ENCODE measurements at regions not wholly inside any gene's neighbourhood (a gene's known extent, or its start where the extent isn't known, plus 50 kb on each side); places are given as distances from the start of the nearest gene placed in this dataset.

DNA sequence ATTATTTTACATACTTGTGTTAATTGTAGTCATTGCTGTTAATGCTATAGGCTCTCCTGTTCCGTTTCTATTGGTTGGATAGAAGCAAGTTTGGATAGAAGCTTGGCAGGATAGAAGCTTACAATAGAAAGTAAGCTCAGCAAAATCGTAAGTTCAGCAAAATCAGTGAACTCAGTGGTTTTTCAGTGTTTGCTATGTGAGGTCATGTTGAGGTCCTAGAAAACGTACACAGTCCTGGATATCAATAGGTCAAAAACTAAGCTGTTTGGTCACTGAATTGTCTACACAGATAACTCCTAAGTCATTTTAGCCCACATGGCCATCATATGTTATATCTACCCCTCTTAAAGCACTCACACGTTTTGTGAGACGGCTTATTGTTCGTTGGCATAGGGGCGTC, 299.4 kb downstream of the MAN2A1 start:
- H3K36me3 ChIP-seq (ENCODE audit: insufficient read depth in 1 of 2, low read depth in 1 of 2), result no peaks in the 10 kb centered on the region
- H3K4me3 ChIP-seq, result no peak overlapping the region
- intact Hi-C loops (cut with DNase I), result no loop called here
- 93 to 96% (median 94%) methylated on average over 7 of the region's 7 CpGs for WGBS, 3 donors
- no peak for ATAC-seq
- H3K27ac ChIP-seq, result no peak overlapping the region
- H3K27me3 ChIP-seq (ENCODE audit: insufficient read depth in 3 of 3, low read length in 2 of 3), result no peaks in the 10 kb centered on the region
- no peak for DNase-seq
- H3K9me3 ChIP-seq, result no peaks in the 10 kb centered on the region
- H3K4me1 ChIP-seq, result peaks cover 11% of the 10 kb centered on the region
- TF ChIP-seq, protein P1, sequence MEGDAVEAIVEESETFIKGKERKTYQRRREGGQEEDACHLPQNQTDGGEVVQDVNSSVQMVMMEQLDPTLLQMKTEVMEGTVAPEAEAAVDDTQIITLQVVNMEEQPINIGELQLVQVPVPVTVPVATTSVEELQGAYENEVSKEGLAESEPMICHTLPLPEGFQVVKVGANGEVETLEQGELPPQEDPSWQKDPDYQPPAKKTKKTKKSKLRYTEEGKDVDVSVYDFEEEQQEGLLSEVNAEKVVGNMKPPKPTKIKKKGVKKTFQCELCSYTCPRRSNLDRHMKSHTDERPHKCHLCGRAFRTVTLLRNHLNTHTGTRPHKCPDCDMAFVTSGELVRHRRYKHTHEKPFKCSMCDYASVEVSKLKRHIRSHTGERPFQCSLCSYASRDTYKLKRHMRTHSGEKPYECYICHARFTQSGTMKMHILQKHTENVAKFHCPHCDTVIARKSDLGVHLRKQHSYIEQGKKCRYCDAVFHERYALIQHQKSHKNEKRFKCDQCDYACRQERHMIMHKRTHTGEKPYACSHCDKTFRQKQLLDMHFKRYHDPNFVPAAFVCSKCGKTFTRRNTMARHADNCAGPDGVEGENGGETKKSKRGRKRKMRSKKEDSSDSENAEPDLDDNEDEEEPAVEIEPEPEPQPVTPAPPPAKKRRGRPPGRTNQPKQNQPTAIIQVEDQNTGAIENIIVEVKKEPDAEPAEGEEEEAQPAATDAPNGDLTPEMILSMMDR (IDR thresholded peaks at IDR 0.05), result no peak

DNA sequence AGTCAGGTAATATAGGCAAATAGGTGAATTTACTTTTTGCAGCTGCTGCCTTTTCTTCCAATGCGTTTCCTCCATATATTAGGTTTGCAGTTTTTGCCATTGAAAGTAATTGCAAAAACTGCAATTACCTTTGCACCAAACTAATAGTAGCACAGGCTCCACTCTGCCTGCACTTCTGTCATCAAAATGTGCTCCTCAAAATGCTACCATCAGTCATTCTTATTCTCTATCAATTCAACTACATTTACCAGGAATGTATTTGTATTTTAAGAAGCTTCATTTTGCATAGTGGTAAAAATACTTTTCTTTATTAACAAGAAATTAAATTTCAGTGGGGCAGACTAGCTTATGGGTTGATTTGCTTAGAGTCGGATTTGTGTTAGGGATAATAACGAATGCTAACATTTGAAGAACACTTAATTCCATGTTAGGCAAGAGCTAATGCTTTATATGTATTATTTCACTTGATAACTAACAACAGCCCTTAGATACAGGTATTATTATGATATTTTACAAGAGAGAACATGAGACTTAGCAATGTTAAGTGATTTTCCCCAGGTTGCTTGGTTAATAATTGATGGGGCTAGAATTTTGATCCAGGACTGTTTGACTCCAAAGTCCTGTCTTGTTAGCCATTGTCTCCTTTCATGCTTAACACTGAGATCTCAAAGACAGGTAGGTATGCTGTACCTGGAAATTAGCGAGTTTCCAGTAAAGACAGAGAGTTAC, 300.4 kb downstream of the MAN2A1 start:
- ATAC-seq, result no peak
- Histone ChIP-seq H3K4me1 (peaks cover 11% of the 10 kb centered on the region), H3K27me3 (ENCODE audit: insufficient read depth in 3 of 3, low read length in 2 of 3) (no peaks in the 10 kb centered on the region), H3K4me3 (no peak overlapping the region), H3K27ac (no peak overlapping the region), H3K9me3 (no peaks in the 10 kb centered on the region), H3K36me3 (ENCODE audit: insufficient read depth in 1 of 2, low read depth in 1 of 2) (no peaks in the 10 kb centered on the region)
- DNase-seq, result no peak
- intact Hi-C loops (cut with DNase I), result no loop called here
- WGBS, 3 donors, result 89 to 99% (median 92%) methylated on average over 4 of the region's 4 CpGs
- TF ChIP-seq, protein P1 (IDR thresholded peaks at IDR 0.05), result no peak

DNA sequence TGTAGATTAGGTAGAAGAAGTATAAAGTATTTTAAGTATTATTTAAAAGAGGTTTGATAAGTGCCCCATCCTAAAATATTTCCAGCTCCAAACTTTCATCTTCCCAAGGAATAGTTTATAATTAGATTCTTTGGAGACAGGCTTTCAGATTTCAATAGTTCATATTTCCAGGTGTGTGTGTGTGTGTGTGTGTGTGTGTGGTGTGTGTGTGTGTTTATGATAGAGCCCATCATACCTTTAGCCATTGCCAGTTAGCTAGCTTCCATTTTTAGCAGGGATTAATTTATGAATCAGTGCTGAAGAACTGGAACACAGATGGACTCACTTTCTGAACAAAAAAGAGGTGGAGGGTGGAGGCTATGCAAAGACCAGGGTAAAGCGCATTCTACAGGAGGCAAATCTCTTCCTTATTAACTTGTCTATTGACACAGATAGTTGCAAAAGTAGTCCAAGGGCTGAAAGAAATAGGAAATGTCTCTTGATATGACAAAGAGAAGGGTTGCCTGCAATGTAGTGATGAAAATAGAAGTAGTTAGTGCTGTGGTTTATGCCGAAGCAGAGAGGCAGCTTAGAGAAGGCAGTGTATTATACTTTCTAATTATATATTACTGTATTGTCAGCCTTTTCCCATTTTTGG, 301.1 kb downstream of the MAN2A1 start:
- Histone ChIP-seq H3K4me1 (peaks cover 11% of the 10 kb centered on the region), H3K9me3 (no peaks in the 10 kb centered on the region), H3K27ac (no peak overlapping the region), H3K4me3 (no peak overlapping the region), H3K36me3 (ENCODE audit: insufficient read depth in 1 of 2, low read depth in 1 of 2) (no peaks in the 10 kb centered on the region), H3K27me3 (ENCODE audit: insufficient read depth in 3 of 3, low read length in 2 of 3) (no peaks in the 10 kb centered on the region)
- ATAC-seq (peak in 1 of 4 donors; percentile 51), DNase-seq (no peak)
- TF ChIP-seq, protein P1 (IDR thresholded peaks at IDR 0.05), result no peak
- intact Hi-C loops (cut with DNase I), result no loop called here
- 78 to 92% (median 79%) methylated on average over 2 of the region's 2 CpGs for WGBS, 3 donors

DNA sequence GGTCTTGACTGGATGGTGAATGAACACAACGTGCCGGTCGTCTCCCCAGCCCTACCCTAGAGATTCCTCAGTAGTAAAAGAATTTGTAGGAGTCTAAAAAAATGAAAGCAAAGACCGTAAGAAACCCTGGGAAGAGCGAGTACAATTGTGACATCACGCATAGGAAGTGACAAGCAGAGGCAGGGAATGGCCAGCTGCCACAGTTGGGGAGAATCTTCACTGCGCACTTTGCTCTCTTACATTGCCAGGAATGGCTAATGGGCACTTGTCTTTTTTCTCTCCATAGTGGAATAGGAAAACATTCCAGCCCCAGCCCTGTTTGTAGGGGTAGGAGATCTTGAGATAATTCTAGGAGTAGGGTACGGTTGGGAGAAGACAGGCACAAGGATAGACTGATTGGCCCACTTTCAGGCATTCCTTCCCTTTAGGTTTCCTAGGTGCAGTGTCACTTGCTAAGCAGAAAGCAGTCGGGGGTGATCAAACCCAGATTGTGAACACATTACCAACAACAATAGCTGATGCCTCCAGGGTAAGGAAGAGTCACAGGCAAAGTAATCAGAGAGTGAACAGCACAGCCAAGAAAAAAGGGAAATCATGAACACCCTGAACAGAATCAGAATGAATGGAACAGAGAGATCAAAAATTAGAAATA, 302.7 kb downstream of the MAN2A1 start:
- DNase-seq (no peak), ATAC-seq (no peak)
- Histone ChIP-seq H3K27me3 (ENCODE audit: insufficient read depth in 3 of 3, low read length in 2 of 3) (no peaks in the 10 kb centered on the region), H3K4me1 (peaks cover 9% of the 10 kb centered on the region), H3K4me3 (no peak overlapping the region), H3K36me3 (ENCODE audit: insufficient read depth in 1 of 2, low read depth in 1 of 2) (no peaks in the 10 kb centered on the region), H3K27ac (no peak overlapping the region), H3K9me3 (no peaks in the 10 kb centered on the region)
- TF ChIP-seq, protein P1 (IDR thresholded peaks at IDR 0.05), result no peak
- WGBS, 3 donors, result 89 to 90% (median 89%) methylated on average over 9 of the region's 9 CpGs
- intact Hi-C loops (cut with DNase I), result no loop called here

Measured in psoas muscle (tissue), 7 donors.